ENCODE measurements at regions not wholly inside any gene's neighbourhood (a gene's known extent, or its start where the extent isn't known, plus 50 kb on each side); places are given as distances from the start of the nearest gene placed in this dataset.

DNA sequence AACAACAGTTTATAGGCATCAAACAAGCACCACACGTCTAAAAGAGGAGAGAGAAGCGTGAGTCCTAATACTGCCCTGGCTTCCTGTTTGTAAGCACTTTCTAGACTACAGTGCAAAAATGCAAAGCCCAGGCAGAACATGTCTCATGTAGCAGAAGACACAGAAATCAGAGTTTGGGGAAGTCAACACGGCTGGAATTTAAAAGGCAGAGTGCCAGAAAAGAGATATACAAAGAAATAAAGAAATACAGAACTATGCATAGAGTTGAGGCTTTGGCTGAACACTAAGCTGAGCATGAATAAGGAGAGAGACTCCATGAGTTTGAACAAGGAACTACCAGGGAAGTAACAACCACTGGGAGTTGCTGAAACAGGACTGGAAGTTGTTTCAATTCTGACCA is 566.6 kb upstream of the NR5A2 start:
- no peaks in the 10 kb centered on the region for H3K4me1 ChIP-seq
- H3K27me3 ChIP-seq = no peaks in the 10 kb centered on the region
- WGBS = 44% methylated on average over 3 of the region's 3 CpGs
- TF ChIP-seq POLR2AphosphoS5 (IDR thresholded peaks at IDR 0.05) = no peak
- TF ChIP-seq POLR2A (IDR thresholded peaks at IDR 0.05) = no peak
- no peak for TF ChIP-seq EP300 (IDR thresholded peaks at IDR 0.05)
- TF ChIP-seq, protein P1, sequence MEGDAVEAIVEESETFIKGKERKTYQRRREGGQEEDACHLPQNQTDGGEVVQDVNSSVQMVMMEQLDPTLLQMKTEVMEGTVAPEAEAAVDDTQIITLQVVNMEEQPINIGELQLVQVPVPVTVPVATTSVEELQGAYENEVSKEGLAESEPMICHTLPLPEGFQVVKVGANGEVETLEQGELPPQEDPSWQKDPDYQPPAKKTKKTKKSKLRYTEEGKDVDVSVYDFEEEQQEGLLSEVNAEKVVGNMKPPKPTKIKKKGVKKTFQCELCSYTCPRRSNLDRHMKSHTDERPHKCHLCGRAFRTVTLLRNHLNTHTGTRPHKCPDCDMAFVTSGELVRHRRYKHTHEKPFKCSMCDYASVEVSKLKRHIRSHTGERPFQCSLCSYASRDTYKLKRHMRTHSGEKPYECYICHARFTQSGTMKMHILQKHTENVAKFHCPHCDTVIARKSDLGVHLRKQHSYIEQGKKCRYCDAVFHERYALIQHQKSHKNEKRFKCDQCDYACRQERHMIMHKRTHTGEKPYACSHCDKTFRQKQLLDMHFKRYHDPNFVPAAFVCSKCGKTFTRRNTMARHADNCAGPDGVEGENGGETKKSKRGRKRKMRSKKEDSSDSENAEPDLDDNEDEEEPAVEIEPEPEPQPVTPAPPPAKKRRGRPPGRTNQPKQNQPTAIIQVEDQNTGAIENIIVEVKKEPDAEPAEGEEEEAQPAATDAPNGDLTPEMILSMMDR (IDR thresholded peaks at IDR 0.05) = no peak
- no peaks in the 10 kb centered on the region for H3K9me3 ChIP-seq
- H3K27ac ChIP-seq = no peak overlapping the region
- H3K36me3 ChIP-seq = no peaks in the 10 kb centered on the region
- no peak overlapping the region for H3K4me3 ChIP-seq
- DNase-seq (ENCODE audit: low spot score in 2 of 2) = no peak

DNA sequence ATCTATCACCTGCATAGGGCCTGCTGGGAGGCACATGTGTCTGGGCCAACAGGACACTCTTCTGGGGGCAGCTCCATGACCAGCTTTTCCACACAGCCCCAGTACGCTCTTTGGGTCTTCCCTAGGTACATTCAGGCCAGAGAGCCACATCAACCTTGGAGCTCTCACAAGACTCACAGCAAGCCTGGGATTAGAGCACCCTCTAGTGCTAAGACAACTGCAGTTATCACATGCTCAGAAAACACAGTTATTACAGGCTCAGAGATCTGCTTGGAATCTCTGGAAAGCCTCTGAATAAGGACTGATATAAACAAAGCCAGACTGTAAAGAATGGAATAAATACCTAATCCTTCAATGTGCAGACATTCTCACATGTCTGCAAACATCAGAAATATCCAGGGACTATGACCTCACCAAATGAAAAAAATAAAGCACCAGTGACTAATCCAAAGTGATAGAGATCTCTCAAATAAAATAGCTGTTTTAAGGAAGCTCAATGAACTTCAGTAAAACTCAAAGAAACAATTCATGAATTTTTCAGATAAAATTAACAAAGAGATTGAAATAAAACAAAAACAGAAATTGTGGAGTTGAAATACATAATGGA is 563.9 kb upstream of the NR5A2 start:
- WGBS = 100% methylated on average over 1 of the region's 1 CpG
- Histone ChIP-seq H3K27me3 (no peaks in the 10 kb centered on the region), H3K4me1 (no peaks in the 10 kb centered on the region), H3K27ac (no peak overlapping the region), H3K36me3 (no peaks in the 10 kb centered on the region), H3K4me3 (no peak overlapping the region), H3K9me3 (no peaks in the 10 kb centered on the region)
- TF ChIP-seq, protein P1 (IDR thresholded peaks at IDR 0.05) = no peak
- no peak for TF ChIP-seq POLR2AphosphoS5 (IDR thresholded peaks at IDR 0.05)
- TF ChIP-seq POLR2A (IDR thresholded peaks at IDR 0.05) = no peak
- no peak for TF ChIP-seq EP300 (IDR thresholded peaks at IDR 0.05)
- no peak for DNase-seq (ENCODE audit: low spot score in 2 of 2)

DNA sequence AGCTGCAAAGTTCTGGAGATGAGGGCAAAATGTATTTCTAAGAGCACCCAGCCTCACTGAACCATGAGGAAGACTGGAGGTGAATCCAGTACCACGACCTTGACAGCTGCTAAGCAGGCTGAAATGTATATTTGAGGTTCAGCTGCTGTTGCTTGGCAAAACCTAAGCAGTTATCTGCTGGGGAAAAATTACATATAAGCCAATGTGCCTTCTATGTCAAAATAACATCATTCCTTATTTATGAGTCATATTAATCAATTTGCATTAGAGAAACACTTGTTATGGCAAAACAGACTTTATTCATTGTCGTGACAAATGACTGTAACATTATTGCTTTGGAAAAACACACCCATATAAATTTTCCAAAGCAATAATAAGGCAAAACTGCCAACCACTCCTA is 560.5 kb upstream of the NR5A2 start:
- 28% methylated on average over 2 of the region's 2 CpGs for WGBS
- TF ChIP-seq EP300 (IDR thresholded peaks at IDR 0.05) = no peak
- TF ChIP-seq, protein P1 (IDR thresholded peaks at IDR 0.05) = no peak
- no peak for TF ChIP-seq POLR2A (IDR thresholded peaks at IDR 0.05)
- TF ChIP-seq POLR2AphosphoS5 (IDR thresholded peaks at IDR 0.05) = no peak

DNA sequence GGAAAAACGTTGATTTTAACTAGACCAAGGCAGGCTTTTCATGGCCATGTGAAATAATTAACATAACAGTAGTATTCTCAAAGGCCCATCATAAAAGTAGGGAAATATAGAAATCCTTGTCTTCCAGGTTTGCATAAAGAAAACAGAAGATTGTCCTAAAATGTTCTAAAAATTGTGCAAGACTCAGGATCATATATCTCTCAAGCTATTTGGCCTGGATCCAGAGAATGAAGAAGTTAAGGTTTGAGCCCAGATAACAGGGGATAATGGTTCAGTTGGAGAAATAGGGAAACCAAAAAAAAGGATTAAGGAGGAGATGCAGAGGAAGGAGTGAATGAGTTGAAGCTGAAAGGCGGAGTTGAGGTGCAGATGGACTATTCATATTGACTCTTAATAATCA is 555.5 kb upstream of the NR5A2 start:
- Histone ChIP-seq H3K4me1 (no peaks in the 10 kb centered on the region), H3K27me3 (no peaks in the 10 kb centered on the region), H3K4me3 (no peak overlapping the region), H3K27ac (no peak overlapping the region), H3K36me3 (no peaks in the 10 kb centered on the region), H3K9me3 (no peaks in the 10 kb centered on the region)
- DNase-seq (ENCODE audit: low spot score in 2 of 2) = no peak
- WGBS = 74% methylated on average over 2 of the region's 2 CpGs
- no peak for TF ChIP-seq EP300 (IDR thresholded peaks at IDR 0.05)
- TF ChIP-seq, protein P1 (IDR thresholded peaks at IDR 0.05) = no peak
- no peak for TF ChIP-seq POLR2AphosphoS5 (IDR thresholded peaks at IDR 0.05)
- no peak for TF ChIP-seq POLR2A (IDR thresholded peaks at IDR 0.05)

More for the DNA sequence above, 560.5 kb upstream of the NR5A2 start:
- DNase-seq (ENCODE audit: low spot score in 2 of 2) = no peak
- no peaks in the 10 kb centered on the region for H3K9me3 ChIP-seq
- H3K4me1 ChIP-seq = no peaks in the 10 kb centered on the region
- no peaks in the 10 kb centered on the region for H3K27me3 ChIP-seq
- no peaks in the 10 kb centered on the region for H3K36me3 ChIP-seq
- H3K27ac ChIP-seq = no peak overlapping the region
- H3K4me3 ChIP-seq = no peak overlapping the region

DNA sequence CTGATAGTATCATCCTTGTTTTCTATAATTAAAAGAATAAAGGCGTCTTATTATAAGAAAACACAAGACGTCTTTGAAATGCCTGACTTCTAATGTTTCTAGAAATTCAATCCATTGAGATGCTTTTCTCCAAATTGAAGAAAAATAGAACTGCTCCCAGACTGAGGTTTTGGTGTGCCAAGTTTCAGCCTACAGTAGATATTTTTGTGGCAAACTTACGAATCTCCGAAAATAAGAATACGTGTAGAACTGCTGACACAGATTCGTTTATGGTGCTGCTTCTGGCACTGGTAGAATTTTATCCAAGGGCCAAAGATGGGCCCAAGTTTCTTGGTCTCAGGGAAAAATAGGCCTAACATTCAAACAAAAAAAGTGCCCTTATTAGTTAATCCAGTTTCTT is 554.5 kb upstream of the NR5A2 start:
- H3K36me3 ChIP-seq = no peaks in the 10 kb centered on the region
- TF ChIP-seq POLR2A (IDR thresholded peaks at IDR 0.05) = no peak
- TF ChIP-seq, protein P1 (IDR thresholded peaks at IDR 0.05) = no peak
- no peak overlapping the region for H3K27ac ChIP-seq
- no peaks in the 10 kb centered on the region for H3K27me3 ChIP-seq
- no peak for DNase-seq (ENCODE audit: low spot score in 2 of 2)
- 83% methylated on average over 6 of the region's 6 CpGs for WGBS
- H3K4me3 ChIP-seq = no peak overlapping the region
- H3K9me3 ChIP-seq = no peaks in the 10 kb centered on the region
- no peaks in the 10 kb centered on the region for H3K4me1 ChIP-seq

Data from suprapubic skin (tissue), 4 donors.